A549 (cell line): ENCODE measurements at regions not wholly inside any gene's neighbourhood (a gene's known extent, or its start where the extent isn't known, plus 50 kb on each side); places are given as distances from the start of the nearest gene placed in this dataset.

Experiments
- BCL3 ChIP-seq: fragments of >200 bp; sonication (Bioruptor Twin); formaldehyde crosslinking; IDR thresholded peaks from 3 replicates; pipeline ENCODE4 v1.6.1; 2016
- CHD4 ChIP-seq: fragments of 200-600 bp; sonication (generic); IDR thresholded peaks from 2 replicates; pipeline ENCODE4 v1.6.1; 2016; ENCODE audit warnings: antibody characterized with exemption, mild to moderate bottlenecking, borderline replicate concordance
- ELK1 ChIP-seq: fragments of 150-350 bp; IDR thresholded peaks from 2 replicates; pipeline ENCODE4 v1.6.1; 2014; ENCODE audit warnings: low read depth, mild to moderate bottlenecking, low read length
- POLR2A ChIP-seq: IDR thresholded peaks from 2 replicates; pipeline ENCODE4 v1.6.1; 2012; ENCODE audit warnings: mild to moderate bottlenecking, low read length
- TP53 ChIP-seq: fragments of 250-450 bp; sonication (Bioruptor Pico); IDR thresholded peaks from 2 replicates; pipeline ENCODE4 v1.5.0; 2021; ENCODE audit warnings: mild to moderate bottlenecking, moderate library complexity
- TF ChIP-seq, protein P1 (sequence below): fragments of >200 bp; sonication (Bioruptor Twin); formaldehyde crosslinking; IDR thresholded peaks from 3 replicates; pipeline ENCODE4 v1.5.1; 2016

GRCh38 chr21:31515253-31515652 is 144.2 kb upstream of the SOD1 start:
- TF ChIP-seq, protein P1, sequence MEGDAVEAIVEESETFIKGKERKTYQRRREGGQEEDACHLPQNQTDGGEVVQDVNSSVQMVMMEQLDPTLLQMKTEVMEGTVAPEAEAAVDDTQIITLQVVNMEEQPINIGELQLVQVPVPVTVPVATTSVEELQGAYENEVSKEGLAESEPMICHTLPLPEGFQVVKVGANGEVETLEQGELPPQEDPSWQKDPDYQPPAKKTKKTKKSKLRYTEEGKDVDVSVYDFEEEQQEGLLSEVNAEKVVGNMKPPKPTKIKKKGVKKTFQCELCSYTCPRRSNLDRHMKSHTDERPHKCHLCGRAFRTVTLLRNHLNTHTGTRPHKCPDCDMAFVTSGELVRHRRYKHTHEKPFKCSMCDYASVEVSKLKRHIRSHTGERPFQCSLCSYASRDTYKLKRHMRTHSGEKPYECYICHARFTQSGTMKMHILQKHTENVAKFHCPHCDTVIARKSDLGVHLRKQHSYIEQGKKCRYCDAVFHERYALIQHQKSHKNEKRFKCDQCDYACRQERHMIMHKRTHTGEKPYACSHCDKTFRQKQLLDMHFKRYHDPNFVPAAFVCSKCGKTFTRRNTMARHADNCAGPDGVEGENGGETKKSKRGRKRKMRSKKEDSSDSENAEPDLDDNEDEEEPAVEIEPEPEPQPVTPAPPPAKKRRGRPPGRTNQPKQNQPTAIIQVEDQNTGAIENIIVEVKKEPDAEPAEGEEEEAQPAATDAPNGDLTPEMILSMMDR = no peak
- TF ChIP-seq ELK1 = no peak
- TF ChIP-seq POLR2A = no peak
- TF ChIP-seq CHD4 = no peak
- TF ChIP-seq BCL3 = no peak
- TF ChIP-seq TP53 (CRISPR knock-in tag) = no peak
